Activated CD8-positive, alpha-beta memory T cell treated with anti-CD3 and anti-CD28 coated beads, Interleukin-2, amount 10 ng/mL, durations not matched to agents 7 days and 5 days (primary cell): ENCODE measurements at regions not wholly inside any gene's neighbourhood (a gene's known extent, or its start where the extent isn't known, plus 50 kb on each side); places are given as distances from the start of the nearest gene placed in this dataset.

Experiments
- ATAC-seq: fragments of 150-1000 bp; cut with Tn5 transposase; one replicate; pipeline ENCODE4 v1.10.0; 2021; ENCODE audit warnings: moderate library complexity
- CTCF ChIA-PET: fragments of 350-600 bp; sonication (Branson Sonifier 250); formaldehyde crosslinking; loops from one replicate; lab custom pipeline; 2021; ENCODE audit warnings: antibody characterized with exemption; lab: Charles Lee
- DNase-seq: peaks from one replicate; pipeline ENCODE4 v3.0.0-alpha.2; 2020
- H3K27ac Mint-ChIP-seq: one replicate; pipeline ENCODE4 v1.8.0; 2021; ENCODE audit warnings: mild to moderate bottlenecking, mixed read lengths
- H3K27me3 Mint-ChIP-seq: one replicate; pipeline ENCODE4 v1.8.0; 2021; ENCODE audit warnings: mixed read lengths
- H3K36me3 Mint-ChIP-seq: one replicate; pipeline ENCODE4 v1.8.0; 2021; ENCODE audit warnings: mild to moderate bottlenecking, mixed read lengths
- H3K4me1 Mint-ChIP-seq: one replicate; pipeline ENCODE4 v1.8.0; 2021; ENCODE audit warnings: mixed read lengths
- H3K4me3 Mint-ChIP-seq: one replicate; pipeline ENCODE4 v1.8.0; 2021; ENCODE audit warnings: mild to moderate bottlenecking, moderate library complexity, mixed read lengths
- H3K9me3 Mint-ChIP-seq: one replicate; pipeline ENCODE4 v1.8.0; 2022; ENCODE audit warnings: low read depth, mixed read lengths

- Mint-ChIP-seq H3K36me3 (no peaks in the 10 kb centered on the region), H3K4me3 (no peak overlapping the region), H3K9me3 (no peaks in the 10 kb centered on the region), H3K27me3 (no peaks in the 10 kb centered on the region), H3K4me1 (no peaks in the 10 kb centered on the region), H3K27ac (no peak overlapping the region)
- CTCF ChIA-PET = no interaction called here
- no peak for DNase-seq
- ATAC-seq = no peak
Measured at GRCh38 chr4:17124767-17125166, 226.3 kb upstream of the LDB2 start.

DNA sequence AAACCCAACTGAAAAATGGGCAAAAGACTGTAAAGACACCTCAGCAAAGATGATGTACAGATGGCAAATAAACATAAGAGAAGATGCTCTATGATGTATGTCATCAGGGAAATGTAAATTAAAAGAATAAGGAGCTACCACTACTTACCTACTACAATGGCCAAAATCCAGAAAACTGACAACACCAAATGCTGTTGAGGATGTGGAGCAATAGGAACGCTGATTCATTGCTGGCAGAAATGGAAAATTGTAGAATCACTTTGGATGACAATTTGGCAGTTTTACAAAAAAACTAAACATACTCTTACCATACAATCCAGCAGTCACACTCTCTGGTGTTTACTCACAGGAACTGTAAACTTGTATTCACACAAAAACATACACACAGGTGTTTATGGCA, 222.3 kb upstream of the LDB2 start:
- Mint-ChIP-seq H3K27ac (no peak overlapping the region), H3K36me3 (no peaks in the 10 kb centered on the region), H3K4me1 (no peaks in the 10 kb centered on the region), H3K27me3 (no peaks in the 10 kb centered on the region), H3K4me3 (no peak overlapping the region), H3K9me3 (no peaks in the 10 kb centered on the region)
- no peak for DNase-seq
- ATAC-seq = no peak
- CTCF ChIA-PET = no interaction called here

DNA sequence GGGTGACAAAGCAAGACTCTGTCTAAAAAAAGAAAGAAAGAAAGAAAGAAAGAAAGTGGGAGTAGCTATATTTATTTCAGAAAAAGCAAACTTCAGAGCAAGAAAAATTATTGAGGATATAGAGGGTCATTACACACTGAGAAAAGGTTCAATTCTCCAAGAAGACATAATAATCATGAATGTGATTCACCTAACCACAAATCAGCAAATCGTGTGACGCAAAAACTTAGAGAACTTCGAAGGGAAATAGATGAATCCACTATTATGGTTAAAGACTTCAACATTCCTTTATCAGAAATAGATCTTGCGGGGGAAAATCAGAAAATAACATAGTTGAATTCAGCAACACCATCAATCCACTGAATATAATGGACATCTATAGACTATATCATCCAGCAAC, 219.3 kb upstream of the LDB2 start:
- H3K36me3 Mint-ChIP-seq = no peaks in the 10 kb centered on the region

DNA sequence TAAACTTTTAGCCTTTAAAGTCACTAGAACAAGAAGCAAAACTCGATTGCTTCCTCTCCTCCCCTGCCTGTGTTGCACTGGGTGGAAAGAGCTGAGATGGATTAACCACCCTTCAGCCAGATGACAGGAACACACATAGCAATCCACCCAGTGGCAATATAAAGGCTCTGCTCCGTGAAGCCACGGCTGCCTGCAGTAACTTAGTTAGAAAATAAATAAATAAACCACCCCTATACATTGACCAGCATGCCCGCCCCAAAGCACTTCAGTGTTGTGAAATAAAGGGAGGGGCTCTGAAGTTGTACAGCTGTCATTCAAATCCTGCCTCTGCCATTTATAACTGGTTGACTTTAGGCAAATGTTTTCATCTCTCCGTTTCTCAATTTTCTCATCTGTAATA, 217.1 kb upstream of the LDB2 start:
- Mint-ChIP-seq H3K36me3 (no peaks in the 10 kb centered on the region), H3K4me3 (no peak overlapping the region), H3K27ac (no peak overlapping the region), H3K4me1 (no peaks in the 10 kb centered on the region), H3K27me3 (no peaks in the 10 kb centered on the region), H3K9me3 (no peaks in the 10 kb centered on the region)
- ATAC-seq (no peak), DNase-seq (no peak)
- CTCF ChIA-PET = no interaction called here

More for the DNA sequence above, 219.3 kb upstream of the LDB2 start:
- DNase-seq (no peak), ATAC-seq (no peak)
- H3K27me3 Mint-ChIP-seq = no peaks in the 10 kb centered on the region
- H3K27ac Mint-ChIP-seq = no peak overlapping the region
- CTCF ChIA-PET = no interaction called here
- H3K9me3 Mint-ChIP-seq = no peaks in the 10 kb centered on the region
- no peaks in the 10 kb centered on the region for H3K4me1 Mint-ChIP-seq
- no peak overlapping the region for H3K4me3 Mint-ChIP-seq

DNA sequence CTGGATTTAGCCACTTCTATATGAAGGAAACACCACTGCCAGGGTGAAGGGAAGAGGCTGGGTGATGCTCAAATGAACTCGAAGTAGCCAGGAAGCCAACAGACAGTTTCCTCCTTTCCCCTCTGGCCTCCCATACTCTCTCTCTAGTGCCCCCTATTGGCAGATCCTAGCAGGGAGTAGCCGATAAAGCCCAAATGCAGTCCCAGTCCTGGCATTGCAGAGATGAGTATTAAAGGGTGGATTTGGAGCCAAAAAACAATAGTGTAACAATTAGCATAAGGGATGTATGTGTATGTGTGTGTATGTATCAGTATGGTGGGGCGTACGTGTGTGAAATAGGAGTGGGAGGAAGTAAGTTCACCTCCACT, 213.8 kb upstream of the LDB2 start:
- CTCF ChIA-PET = interaction anchor here (0.8 kb wide), 1 partner anchor 10 kb away, joined by 3 read pairs; no protein-coding TSS in a partner anchor
- Mint-ChIP-seq H3K9me3 (peaks cover 2% of the 10 kb centered on the region), H3K27ac (no peak overlapping the region), H3K4me1 (no peaks in the 10 kb centered on the region), H3K4me3 (no peak overlapping the region), H3K27me3 (no peaks in the 10 kb centered on the region), H3K36me3 (no peaks in the 10 kb centered on the region)
- ATAC-seq = no peak
- no peak for DNase-seq

DNA sequence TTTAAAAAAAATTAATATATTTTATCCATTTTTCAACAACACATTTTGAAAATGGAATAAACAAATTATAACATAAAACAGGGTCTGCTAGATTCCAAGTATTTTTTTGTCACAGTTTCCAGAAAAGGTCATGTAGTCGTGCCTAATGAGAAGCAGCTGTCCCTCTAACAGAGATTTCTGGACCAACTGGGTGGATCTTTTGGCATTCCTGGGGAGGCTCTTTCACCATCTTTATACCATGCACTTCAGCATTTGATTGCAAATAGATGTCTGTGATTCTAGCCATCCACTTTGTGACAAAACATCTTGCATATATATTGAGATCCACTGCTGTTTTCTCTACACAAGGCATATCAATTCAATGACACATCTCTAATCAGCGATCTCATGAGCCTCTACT, 210.7 kb upstream of the LDB2 start:
- H3K4me1 Mint-ChIP-seq = no peaks in the 10 kb centered on the region
- H3K4me3 Mint-ChIP-seq = no peak overlapping the region
- CTCF ChIA-PET = no interaction called here
- ATAC-seq (no peak), DNase-seq (no peak)
- peaks cover 2% of the 10 kb centered on the region for H3K9me3 Mint-ChIP-seq
- H3K27ac Mint-ChIP-seq = no peak overlapping the region
- H3K27me3 Mint-ChIP-seq = no peaks in the 10 kb centered on the region
- H3K36me3 Mint-ChIP-seq = no peaks in the 10 kb centered on the region

- CTCF ChIA-PET = no interaction called here
- no peak for DNase-seq
- H3K27ac Mint-ChIP-seq = no peak overlapping the region
- H3K4me1 Mint-ChIP-seq = no peaks in the 10 kb centered on the region
- H3K9me3 Mint-ChIP-seq = no peaks in the 10 kb centered on the region
- H3K36me3 Mint-ChIP-seq = no peaks in the 10 kb centered on the region
- no peak overlapping the region for H3K4me3 Mint-ChIP-seq
- ATAC-seq = no peak
- H3K27me3 Mint-ChIP-seq = no peaks in the 10 kb centered on the region
Measured at GRCh38 chr4:17103231-17103630, 204.8 kb upstream of the LDB2 start.

DNA sequence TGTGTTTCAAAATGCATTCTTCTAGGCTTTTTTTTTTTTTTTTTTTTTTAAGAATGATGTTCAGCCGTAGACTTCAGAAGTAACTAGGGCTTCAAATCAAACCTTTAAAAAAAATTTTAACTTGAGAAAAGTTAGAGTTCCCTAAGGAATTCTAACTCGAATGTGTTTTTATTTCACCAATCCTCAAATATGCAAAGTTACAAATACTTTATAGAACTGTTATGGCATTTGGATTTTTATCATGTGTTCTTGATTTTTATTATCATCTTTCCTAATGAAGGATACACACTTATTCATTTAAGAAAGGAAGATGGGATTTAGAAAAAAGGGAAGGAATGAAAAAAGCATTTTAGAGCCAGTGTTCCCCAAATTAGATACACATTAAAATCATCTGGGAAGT, 200.6 kb upstream of the LDB2 start:
- Mint-ChIP-seq H3K36me3 (no peaks in the 10 kb centered on the region), H3K27me3 (peaks cover 2% of the 10 kb centered on the region), H3K9me3 (no peaks in the 10 kb centered on the region), H3K4me1 (no peaks in the 10 kb centered on the region), H3K4me3 (no peak overlapping the region), H3K27ac (no peak overlapping the region)
- ATAC-seq (no peak), DNase-seq (no peak)
- CTCF ChIA-PET = no interaction called here

GRCh38 chr4:17098401-17098800, 200.0 kb upstream of the LDB2 start:
- no peak overlapping the region for H3K4me3 Mint-ChIP-seq
- DNase-seq = no peak
- H3K4me1 Mint-ChIP-seq = no peaks in the 10 kb centered on the region
- no peak overlapping the region for H3K27ac Mint-ChIP-seq
- H3K27me3 Mint-ChIP-seq = peaks cover 2% of the 10 kb centered on the region
- H3K9me3 Mint-ChIP-seq = no peaks in the 10 kb centered on the region
- ATAC-seq = no peak
- H3K36me3 Mint-ChIP-seq = no peaks in the 10 kb centered on the region
- CTCF ChIA-PET = no interaction called here

- no peaks in the 10 kb centered on the region for H3K9me3 Mint-ChIP-seq
- H3K4me3 Mint-ChIP-seq = no peak overlapping the region
- no peak overlapping the region for H3K27ac Mint-ChIP-seq
- DNase-seq (no peak), ATAC-seq (no peak)
- peaks cover 2% of the 10 kb centered on the region for H3K27me3 Mint-ChIP-seq
- H3K36me3 Mint-ChIP-seq = no peaks in the 10 kb centered on the region
- CTCF ChIA-PET = no interaction called here
- H3K4me1 Mint-ChIP-seq = peaks cover 6% of the 10 kb centered on the region
Measured at GRCh38 chr4:17097362-17097761, 198.9 kb upstream of the LDB2 start.

- Mint-ChIP-seq H3K36me3 (no peaks in the 10 kb centered on the region), H3K9me3 (no peaks in the 10 kb centered on the region), H3K4me1 (peaks cover 6% of the 10 kb centered on the region), H3K27ac (no peak overlapping the region), H3K4me3 (no peak overlapping the region), H3K27me3 (peaks cover 2% of the 10 kb centered on the region)
- CTCF ChIA-PET = no interaction called here
- no peak for DNase-seq
- no peak for ATAC-seq
Measured at GRCh38 chr4:17096692-17097091, 198.2 kb upstream of the LDB2 start.

GRCh38 chr4:17095771-17096170, 197.3 kb upstream of the LDB2 start:
- Mint-ChIP-seq H3K27ac (no peak overlapping the region), H3K9me3 (no peaks in the 10 kb centered on the region), H3K4me1 (peaks cover 6% of the 10 kb centered on the region), H3K36me3 (no peaks in the 10 kb centered on the region), H3K27me3 (peaks cover 2% of the 10 kb centered on the region), H3K4me3 (no peak overlapping the region)
- CTCF ChIA-PET = no interaction called here
- no peak for ATAC-seq
- DNase-seq = no peak

DNA sequence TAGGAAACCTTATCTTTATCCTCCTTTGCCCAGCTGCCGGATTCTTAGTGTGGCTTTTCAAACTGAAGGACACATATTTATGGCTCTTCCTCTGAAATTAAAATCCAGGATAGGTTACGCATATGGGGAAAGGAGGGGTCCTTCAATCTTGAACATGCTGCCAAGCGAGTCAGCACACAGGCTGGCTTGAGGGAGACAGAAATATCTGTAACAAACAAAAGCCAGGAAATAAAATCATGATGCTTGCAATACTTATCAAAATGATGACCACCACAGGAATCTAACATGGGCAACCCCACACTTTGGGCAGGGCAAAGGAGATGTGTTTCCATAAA, 196.4 kb upstream of the LDB2 start:
- DNase-seq = no peak
- no peaks in the 10 kb centered on the region for H3K36me3 Mint-ChIP-seq
- H3K27me3 Mint-ChIP-seq = peaks cover 2% of the 10 kb centered on the region
- H3K4me3 Mint-ChIP-seq = no peak overlapping the region
- no peak overlapping the region for H3K27ac Mint-ChIP-seq
- H3K9me3 Mint-ChIP-seq = no peaks in the 10 kb centered on the region
- CTCF ChIA-PET = no interaction called here
- ATAC-seq = no peak
- H3K4me1 Mint-ChIP-seq = peaks cover 6% of the 10 kb centered on the region

DNA sequence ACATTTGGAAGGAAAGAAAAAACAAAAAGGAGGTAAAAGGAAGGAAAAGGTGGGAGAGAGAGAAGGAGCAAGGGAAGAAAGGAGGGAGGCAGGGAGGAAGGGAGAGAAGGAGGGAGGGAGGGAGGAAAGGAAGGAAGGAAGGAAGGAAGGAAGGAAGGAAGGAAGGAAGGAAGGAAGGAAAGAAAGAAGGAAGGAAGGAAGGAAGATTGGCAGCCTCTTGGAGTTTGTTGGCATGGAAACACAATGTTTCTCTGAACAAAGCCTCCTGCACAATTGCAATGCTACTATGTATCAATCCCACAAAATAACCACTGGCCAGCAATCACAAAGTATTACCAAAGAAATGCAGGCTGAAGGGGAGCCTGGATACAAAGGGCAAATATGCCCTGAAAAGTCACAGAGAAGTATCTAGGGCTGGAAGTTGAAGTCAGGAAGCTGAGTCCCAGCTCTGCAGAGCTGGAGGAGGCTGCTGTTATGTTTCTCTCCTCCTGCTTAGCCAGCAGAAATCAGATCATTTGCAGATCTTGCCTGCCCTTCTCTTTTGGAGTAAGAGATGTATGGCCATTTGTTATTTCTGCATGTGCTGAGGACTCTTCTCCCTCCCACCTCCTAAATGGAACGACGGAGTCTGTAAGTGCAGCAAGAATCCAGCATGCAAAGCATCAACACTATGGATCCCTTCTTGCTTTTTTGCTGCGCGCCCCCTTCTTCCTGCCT, 195.9 kb upstream of the LDB2 start:
- no peaks in the 10 kb centered on the region for H3K36me3 Mint-ChIP-seq
- peaks cover 2% of the 10 kb centered on the region for H3K27me3 Mint-ChIP-seq
- CTCF ChIA-PET = no interaction called here
- H3K4me3 Mint-ChIP-seq = no peak overlapping the region
- H3K4me1 Mint-ChIP-seq = peaks cover 6% of the 10 kb centered on the region
- ATAC-seq (no peak), DNase-seq (no peak)
- H3K27ac Mint-ChIP-seq = no peak overlapping the region
- H3K9me3 Mint-ChIP-seq = no peaks in the 10 kb centered on the region

DNA sequence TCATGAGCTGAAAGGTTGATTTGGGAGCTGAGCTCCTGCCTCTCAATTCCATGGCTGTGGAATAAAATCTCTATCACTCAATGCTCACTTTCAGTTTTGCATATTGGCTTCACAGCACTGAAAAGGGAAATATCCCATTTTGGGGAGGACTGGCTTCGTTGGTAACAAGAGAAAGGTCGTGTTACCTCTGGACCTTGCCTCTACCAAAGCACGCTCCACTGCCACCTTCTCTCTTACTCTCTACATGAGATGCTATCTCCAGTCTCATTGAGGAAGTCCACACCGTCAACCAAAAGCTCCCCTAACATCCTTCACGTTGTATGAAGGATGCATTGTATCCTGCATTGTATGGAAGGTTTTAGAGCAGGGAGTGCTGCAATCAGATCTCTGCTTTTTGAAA, 195.0 kb upstream of the LDB2 start:
- Mint-ChIP-seq H3K4me1 (peaks cover 6% of the 10 kb centered on the region), H3K4me3 (no peak overlapping the region), H3K36me3 (no peaks in the 10 kb centered on the region), H3K27ac (no peak overlapping the region), H3K27me3 (peaks cover 2% of the 10 kb centered on the region), H3K9me3 (no peaks in the 10 kb centered on the region)
- no peak for ATAC-seq
- CTCF ChIA-PET = no interaction called here
- no peak for DNase-seq
